Omental fat pad (tissue), 3 donors: ENCODE measurements at regions not wholly inside any gene's neighbourhood (a gene's known extent, or its start where the extent isn't known, plus 50 kb on each side); places are given as distances from the start of the nearest gene placed in this dataset.

ENCODE experiments used
- ATAC-seq: fragments of 150-250 bp; one replicate; pipeline ENCODE4 v1.9.1; 2016; ENCODE audit warnings: mild to moderate bottlenecking, moderate library complexity; ENCODE audit not compliant: low FRiP score
- DNase-seq: peaks from one replicate; pipeline ENCODE4 v3.0.0-alpha.2; 2019; ENCODE audit warnings: low spot score
- CTCF ChIP-seq, 3 donors: fragments of 450-650 bp; IDR thresholded peaks; one replicate each; pipeline ENCODE4 v1.5.1; 2016 to 2017; ENCODE audit warnings: antibody characterized with exemption in 3 of 3, mild to moderate bottlenecking in 3 of 3, moderate library complexity in 2 of 3

GRCh38 chr5:56366986-56367385 is 133.9 kb upstream of the ANKRD55 start:
- no peak for DNase-seq
- no peak for TF ChIP-seq CTCF (IDR thresholded peaks at IDR 0.05)
- no peak for ATAC-seq

- ATAC-seq, result no peak
Observed at GRCh38 chr5:56361398-56361797, 128.3 kb upstream of the ANKRD55 start.

GRCh38 chr5:56360816-56361215 is 127.7 kb upstream of the ANKRD55 start:
- ATAC-seq, result no peak
- no peak for DNase-seq
- TF ChIP-seq CTCF (IDR thresholded peaks at IDR 0.05), result no peak

More at GRCh38 chr5:56361398-56361797, 128.3 kb upstream of the ANKRD55 start:
- no peak for DNase-seq
- TF ChIP-seq CTCF (IDR thresholded peaks at IDR 0.05), result no peak

GRCh38 chr5:56359809-56360685 is 126.9 kb upstream of the ANKRD55 start:
- TF ChIP-seq CTCF (IDR thresholded peaks at IDR 0.05), result no peak
- no peak for ATAC-seq
- no peak for DNase-seq

- no peak for TF ChIP-seq CTCF (IDR thresholded peaks at IDR 0.05)
- ATAC-seq, result peak; percentile 73
- DNase-seq, result peak; percentile 28
Observed at GRCh38 chr5:56358703-56359681, 125.9 kb upstream of the ANKRD55 start.

- no peak for DNase-seq
- no peak for ATAC-seq
- no peak for TF ChIP-seq CTCF (IDR thresholded peaks at IDR 0.05)
Observed at GRCh38 chr5:56358046-56358445, 124.9 kb upstream of the ANKRD55 start.
